HG02642 (cell line): ENCODE measurements at regions not wholly inside any gene's neighbourhood (a gene's known extent, or its start where the extent isn't known, plus 50 kb on each side); places are given as distances from the start of the nearest gene placed in this dataset.
"Not testable (repeated sequence)": the region's sequence is repeated elsewhere in the genome, so short reads cannot be mapped to it uniquely, and the experiment has no call there.

ENCODE experiments used
- ATAC-seq: cut with Tn5 transposase; IDR thresholded peaks from one replicate; pipeline ENCODE4 v1.9.1; 2021; ENCODE audit warnings: mild to moderate bottlenecking; ENCODE audit not compliant: unreplicated experiment, poor library complexity

DNA sequence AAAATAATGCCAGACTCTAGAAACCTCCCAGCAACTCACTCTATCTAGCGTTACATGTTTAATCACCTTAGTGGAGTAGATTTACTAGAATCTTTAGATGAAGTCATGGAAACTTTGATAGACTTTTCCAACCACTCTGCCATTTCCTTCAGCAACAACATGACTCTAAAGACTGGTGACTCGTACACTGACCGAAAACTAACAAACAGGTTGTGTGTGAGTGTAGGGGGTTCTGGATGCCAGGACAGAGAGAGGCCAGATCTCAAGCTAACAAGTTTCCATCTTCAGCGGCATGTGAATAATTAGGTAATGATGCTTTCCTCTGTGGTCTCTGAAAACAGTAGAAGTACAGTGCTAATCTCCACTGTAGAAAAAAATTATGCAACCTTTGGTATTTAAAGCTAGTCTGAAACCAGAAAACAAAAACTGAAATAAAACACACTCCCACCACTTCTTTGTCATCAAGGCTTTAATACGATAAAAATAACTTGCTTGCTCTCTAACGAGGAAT lies 286.4 kb downstream of the PRDM5 start:
- ATAC-seq = no peak

DNA sequence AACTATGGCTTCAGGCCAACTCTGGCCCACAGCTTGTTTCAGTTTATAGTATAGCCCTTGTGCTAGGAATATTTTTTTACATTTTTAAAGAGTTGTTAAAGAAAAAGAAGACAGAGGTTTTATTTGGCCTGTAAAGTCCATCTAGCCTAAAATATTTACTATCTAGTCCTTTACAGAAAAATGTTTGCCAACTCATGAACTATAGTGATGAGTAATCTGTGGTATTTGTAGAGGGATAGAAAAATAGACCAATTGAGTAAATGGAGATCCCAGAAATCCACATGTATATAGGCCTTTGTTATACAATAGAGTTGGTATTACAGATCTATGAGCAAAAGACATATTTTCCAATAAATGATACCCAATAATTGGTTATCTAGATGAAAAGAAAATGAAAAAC lies 288.7 kb downstream of the PRDM5 start:
- ATAC-seq = no peak

GRCh38 chr4:120630427-120630826 lies 292.1 kb downstream of the PRDM5 start:
- ATAC-seq = no peak

DNA sequence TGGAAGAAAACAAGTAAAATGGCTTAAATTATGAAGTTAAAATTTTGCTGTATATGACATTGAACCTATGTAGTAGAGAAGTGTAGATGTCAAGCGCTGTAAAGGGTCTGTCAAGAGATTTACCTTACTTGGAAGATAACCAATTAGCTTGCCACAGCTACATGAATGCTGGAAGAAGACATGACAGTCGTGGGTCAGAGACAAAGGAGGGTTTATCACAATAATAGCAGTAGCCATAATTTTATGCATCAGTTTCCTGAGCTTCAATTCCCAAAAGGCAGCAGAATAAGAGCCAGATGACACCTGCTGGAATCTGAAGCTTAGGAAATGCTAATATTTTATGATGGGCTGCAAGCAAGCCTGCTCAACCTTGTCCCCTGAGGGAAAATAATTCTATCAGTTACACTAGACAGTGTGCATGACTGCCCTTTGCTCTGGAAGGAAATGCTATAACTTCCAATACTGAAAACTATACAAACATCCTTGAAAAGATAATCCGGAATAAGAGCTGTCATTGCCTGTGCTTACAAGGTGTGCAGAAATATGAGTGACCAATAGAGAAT lies 292.9 kb downstream of the PRDM5 start:
- no peak for ATAC-seq

- ATAC-seq = no peak
Measured at GRCh38 chr4:120622601-120623000, 299.9 kb downstream of the PRDM5 start.

- ATAC-seq = no peak
Measured at GRCh38 chr4:120617171-120617570, 305.4 kb downstream of the PRDM5 start.

- no peak for ATAC-seq
Measured at GRCh38 chr4:120616041-120616440, 306.5 kb downstream of the PRDM5 start.

GRCh38 chr4:120613778-120614177 lies 308.7 kb downstream of the PRDM5 start:
- ATAC-seq = no peak

GRCh38 chr4:120611092-120611491 lies 311.4 kb downstream of the PRDM5 start:
- no peak for ATAC-seq

DNA sequence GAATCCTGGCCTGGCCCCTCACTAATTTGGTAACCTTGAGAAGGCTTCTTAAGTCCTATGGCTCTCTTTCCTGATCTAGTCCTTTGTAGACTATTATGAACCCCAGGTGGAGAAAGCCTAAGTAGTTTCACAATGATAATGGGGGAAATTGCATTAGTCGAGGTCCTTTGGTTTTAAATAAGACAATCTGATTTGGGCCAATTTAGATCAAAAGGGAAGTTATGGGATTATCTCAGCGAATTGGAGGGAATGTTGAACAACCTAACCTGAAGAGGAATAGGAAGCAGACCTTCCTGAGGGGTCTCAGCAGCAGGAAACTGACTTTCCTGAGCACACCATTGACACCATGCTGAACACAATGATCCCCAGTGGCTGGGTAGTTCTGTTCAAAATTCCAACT lies 331.5 kb downstream of the PRDM5 start:
- ATAC-seq = no peak

DNA sequence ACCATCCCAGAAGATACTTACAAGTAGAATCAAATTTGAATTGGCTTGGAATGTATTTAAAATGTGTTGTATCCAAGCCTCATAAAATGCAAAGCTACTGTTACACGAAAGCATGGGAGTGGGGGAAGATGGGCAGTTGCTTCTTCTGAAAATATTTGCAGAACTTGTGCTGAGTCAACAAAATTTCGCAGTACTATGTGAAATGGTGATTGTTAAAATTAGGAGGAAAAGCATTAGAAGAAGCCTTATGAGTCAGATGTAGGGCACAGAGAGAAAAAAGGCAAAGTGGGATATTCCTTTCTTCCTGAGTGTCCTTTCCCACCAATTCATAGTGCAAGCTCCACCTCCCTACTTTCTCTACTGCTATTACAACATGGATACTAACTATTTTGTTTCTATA lies 332.7 kb downstream of the PRDM5 start:
- ATAC-seq = no peak

DNA sequence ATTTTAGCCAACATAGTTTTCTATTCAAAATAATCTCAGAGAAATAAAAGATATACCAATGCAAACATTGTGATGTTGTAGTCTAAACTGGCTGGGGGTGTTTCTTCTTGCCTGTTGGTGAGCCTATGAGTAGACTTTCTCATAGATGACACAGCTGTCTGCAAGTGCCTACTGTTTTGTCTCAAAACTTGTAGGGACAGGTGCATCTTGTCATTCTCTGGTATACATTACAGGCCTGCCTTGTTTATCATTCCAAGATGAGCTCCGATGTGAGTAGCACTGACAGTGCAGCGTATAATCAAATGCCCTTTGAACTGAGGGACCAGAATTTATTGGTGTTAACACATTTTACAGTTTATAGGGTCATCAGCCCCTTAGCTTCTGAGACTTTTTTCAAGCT lies 353.8 kb downstream of the PRDM5 start:
- ATAC-seq = no peak

DNA sequence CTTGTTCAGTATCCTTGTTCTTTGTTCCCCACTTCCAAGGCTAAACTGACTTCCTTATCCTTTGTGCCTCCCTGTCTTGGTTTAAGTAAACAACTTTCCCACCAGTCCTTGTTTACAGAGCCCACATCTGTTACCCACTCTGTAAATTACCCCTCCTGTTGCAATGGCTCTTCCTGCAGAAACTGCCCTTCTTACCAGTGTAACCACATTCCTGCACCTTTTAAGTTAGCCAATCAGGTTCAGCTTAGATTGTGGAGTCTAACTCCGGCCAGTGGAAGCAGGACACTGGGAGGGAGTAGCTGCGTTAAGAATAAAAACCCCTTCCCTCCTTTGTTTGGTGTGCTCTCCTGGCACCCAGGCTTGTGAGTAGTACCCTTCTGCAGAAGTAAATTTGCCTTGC lies 360.9 kb downstream of the PRDM5 start:
- ATAC-seq = no peak

- no peak for ATAC-seq
Measured at GRCh38 chr4:120557372-120557771, 365.2 kb downstream of the PRDM5 start.

DNA sequence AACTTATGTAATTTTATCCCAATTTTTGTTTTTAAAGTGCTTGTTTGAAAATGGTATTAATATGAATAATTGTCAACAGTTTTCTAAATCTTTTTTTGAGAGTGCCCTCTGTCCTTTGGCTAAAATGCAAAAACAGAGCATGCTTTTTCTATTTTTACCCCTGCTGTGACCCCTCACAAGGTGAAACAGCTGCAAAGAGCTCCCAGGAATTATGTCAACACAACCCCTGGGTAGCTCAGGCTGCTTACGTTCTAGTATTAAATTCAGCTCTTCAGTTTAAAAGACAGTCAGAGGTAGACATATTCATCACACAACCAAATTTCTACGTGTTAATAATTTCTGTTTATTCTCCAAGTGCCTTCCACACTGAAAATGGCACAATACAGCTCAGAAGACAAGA lies 367.5 kb downstream of the PRDM5 start:
- ATAC-seq = no peak

- no peak for ATAC-seq
Measured at GRCh38 chr4:120554086-120554485, 368.4 kb downstream of the PRDM5 start.

GRCh38 chr4:120550624-120551220 lies 371.8 kb downstream of the PRDM5 start:
- not testable (repeated sequence) for ATAC-seq

DNA sequence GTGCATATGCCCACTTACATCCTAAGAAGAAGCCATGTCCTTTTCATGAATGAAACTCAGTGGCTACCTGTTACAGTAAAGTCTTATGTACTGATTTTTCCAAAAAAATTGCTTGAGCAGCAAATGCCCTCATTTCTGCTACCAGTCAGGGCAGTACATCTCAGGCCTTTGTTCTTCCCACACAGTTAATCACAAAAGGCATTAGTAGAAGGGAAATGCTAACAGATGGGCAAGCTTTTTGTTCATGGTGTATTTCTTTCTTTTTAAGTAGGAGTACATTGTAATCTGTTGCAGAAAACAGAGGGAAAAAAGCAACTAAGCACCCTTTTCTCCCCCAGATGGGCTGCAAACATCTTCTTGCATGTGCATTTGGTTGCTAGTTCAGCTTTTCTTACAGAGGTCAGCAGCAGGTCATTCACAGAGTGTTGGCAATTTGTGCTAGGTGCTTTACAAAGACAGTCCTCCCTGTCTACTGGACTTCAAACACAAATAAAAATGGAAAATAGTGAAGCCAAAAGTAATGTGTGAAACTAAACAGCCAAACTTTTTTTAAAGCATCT lies 373.4 kb downstream of the PRDM5 start:
- ATAC-seq = no peak

DNA sequence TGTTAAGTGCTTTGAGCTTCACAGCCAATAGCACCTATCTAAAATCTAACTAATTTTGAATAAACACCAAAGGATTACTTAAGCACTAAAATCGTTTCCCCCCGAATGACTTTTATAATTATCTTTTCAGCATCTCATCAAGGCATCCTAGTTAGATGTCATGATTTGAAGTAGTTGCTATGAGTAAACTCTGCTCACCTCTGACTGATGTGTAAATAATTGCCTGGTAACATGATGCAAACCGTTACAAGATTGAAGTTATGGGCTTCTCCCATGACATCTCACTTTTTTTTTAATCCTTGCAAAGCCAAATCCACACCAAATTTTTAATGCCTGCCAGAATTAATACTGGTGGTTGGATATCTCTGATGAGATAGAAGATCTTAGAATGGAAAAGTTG lies 377.1 kb downstream of the PRDM5 start:
- ATAC-seq = no peak

GRCh38 chr4:120544838-120545237 lies 377.7 kb downstream of the PRDM5 start:
- no peak for ATAC-seq

DNA sequence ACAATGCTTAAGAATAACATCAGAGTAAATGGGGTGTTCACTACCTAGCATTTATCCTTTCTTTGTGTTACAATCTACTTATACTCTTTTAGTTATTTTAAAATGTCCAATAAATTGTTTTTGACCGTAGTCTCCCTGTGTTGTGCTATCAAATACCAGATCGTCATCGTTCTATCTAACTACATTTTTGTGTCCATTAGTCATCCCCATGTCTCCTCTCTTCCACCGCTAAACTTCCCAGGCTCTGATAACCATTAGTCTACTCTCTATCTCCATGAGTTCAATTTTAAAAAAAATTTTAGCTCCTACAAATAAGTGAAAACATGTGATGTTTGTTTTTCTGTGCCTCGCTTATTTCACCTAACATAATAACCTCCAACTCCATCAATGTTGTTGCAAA lies 381.9 kb downstream of the PRDM5 start:
- ATAC-seq = no peak

GRCh38 chr4:120536884-120537283 lies 385.6 kb downstream of the PRDM5 start:
- no peak for ATAC-seq
